GM21390 (cell line): ENCODE measurements at regions not wholly inside any gene's neighbourhood (a gene's known extent, or its start where the extent isn't known, plus 50 kb on each side); places are given as distances from the start of the nearest gene placed in this dataset.
"Not testable (repeated sequence)": the region's sequence is repeated elsewhere in the genome, so short reads cannot be mapped to it uniquely, and the experiment has no call there.

ENCODE experiments used
- ATAC-seq: cut with Tn5 transposase; IDR thresholded peaks from one replicate; pipeline ENCODE4 v1.9.1; 2021; ENCODE audit not compliant: unreplicated experiment

GRCh38 chr6:126890055-126890454, 228.4 kb upstream of the RSPO3 start:
- ATAC-seq, result no peak

DNA sequence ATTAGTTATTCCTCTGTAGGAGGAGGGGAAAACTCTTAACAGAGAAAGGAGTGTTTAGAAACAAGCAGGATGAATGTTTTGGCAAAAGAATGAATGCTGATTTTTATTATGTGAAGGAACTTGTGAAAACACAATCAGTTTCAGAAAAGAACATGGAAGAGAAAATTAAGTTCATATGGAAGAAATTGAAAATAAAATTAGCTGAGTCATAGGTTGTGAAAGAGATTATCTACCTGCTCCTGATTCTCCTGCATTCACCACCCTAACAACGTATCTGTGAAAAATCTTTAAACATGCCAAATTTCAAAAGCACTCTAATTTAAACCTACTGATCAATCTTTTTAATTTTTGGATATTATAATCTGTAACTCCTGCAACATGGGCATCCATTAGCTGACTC, 227.3 kb upstream of the RSPO3 start:
- no peak for ATAC-seq

DNA sequence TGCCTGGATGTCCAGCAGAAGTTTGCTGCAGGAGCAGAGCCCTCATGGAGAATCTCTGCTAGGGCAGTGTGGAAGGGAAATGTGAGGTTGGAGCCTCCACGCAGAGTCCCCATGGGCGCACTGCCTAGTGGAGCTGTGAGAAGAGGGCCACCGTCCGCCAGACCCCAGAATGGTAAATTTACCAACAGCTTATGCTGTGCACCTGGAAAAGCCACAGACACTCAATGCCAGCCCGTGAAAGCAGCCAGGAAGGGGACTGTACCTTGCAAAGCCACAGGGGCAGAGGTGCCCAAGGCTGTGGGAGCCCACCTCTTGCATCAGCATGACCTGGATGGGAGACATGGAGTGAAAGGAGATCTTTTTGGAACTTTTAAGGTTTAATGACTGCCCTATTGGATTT, 225.6 kb upstream of the RSPO3 start:
- ATAC-seq, result not testable (repeated sequence)

DNA sequence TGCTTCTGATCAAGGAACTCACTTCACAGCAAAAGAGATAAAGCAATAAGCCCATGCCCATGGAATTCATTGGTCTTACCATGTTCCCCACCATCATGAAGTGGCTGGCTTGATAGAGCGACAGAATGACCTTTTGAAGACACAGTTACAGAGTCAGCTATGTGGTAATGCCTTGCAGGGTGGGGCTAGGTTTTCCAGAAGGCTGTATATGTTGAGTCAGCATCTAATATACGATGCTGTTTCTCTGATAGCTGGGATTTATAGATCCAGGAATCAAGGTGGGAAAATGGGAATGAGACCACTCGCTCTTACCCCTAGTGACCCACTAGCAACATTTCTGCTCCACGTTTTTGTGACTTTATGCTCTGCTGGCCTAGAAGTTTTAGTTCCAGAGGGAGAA, 220.7 kb upstream of the RSPO3 start:
- ATAC-seq, result no peak

DNA sequence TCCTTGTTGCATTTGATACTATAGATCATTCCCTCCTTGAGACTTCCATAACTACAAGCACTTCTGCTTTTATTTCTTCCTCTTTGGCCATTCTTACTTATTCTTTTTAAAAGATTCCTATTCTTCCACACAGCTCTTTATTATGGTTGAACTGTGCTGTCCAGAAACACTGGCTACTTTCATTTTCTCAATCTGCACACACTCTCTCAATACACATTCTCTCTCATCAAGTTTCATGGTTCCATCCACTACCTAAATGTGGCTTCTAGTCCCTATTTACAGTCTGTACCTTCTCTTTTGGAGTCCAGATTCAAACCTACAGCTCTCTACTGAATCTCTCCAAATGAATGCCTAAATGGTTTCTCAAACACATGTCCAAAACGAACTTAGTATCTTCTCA, 214.3 kb upstream of the RSPO3 start:
- no peak for ATAC-seq

GRCh38 chr6:126905917-126906316, 212.6 kb upstream of the RSPO3 start:
- no peak for ATAC-seq

GRCh38 chr6:126907312-126907711, 211.2 kb upstream of the RSPO3 start:
- ATAC-seq, result no peak

DNA sequence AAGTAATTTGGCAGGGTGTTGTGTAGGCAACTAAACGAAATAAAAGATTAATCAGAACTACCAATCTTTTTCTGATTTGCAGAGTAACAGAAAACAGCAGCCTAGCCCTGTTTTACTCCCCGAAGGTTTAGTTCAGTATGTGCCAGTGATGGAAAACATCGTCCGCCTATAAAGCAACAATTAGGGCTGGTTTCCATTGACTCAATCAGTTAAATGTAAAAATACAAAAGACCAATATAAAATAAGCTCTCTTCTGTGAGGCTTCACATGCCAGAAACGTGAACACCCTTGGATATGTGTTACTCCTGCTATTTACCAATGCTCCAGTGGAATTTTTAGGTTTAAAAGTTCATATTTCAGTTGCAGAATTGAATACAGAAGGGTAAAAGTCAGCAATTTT, 210.5 kb upstream of the RSPO3 start:
- no peak for ATAC-seq

GRCh38 chr6:126909493-126909892, 209.0 kb upstream of the RSPO3 start:
- no peak for ATAC-seq

DNA sequence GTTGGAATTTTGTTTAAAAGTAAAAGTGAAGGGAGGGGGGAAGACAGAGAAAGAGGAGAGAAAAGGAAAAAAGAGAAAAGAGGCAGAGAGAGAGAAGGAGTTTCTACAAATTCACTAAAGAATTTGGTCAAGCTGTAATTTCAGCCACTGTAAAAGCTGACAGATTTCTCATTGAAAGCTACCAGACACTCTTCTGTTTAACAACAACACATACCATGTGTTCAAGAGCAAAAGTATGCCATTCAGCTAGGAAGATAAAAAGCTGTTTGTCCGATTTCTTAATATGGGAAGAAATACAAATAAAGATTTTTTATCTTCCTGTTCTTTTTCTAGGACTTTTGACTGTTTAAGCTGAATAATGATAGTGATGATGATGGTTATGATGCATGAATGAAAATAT, 204.8 kb upstream of the RSPO3 start:
- ATAC-seq, result no peak

GRCh38 chr6:126914172-126914571, 204.3 kb upstream of the RSPO3 start:
- no peak for ATAC-seq

DNA sequence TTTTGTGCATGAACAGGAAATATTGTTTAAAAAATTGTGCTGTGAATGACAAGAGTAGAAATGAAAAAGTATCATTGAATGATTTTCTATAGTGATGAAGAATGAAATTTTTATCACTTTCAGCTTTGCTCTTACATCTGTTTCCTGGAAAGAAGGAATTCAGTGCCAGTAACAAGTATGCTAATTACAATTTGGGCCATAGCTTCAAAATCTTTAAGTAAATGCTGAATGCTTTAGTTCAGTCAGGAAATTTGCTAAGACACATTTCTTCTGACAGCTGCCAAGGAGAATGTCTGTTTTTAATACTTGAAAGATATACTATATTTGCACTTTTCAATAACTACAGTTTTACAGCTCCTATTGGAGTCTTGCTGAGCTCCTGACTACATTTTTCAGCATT, 203.7 kb upstream of the RSPO3 start:
- no peak for ATAC-seq

GRCh38 chr6:126919947-126920346, 198.5 kb upstream of the RSPO3 start:
- ATAC-seq, result no peak

GRCh38 chr6:126923807-126924206, 194.7 kb upstream of the RSPO3 start:
- no peak for ATAC-seq

- no peak for ATAC-seq
Observed at GRCh38 chr6:126926926-126927325, 191.5 kb upstream of the RSPO3 start.

DNA sequence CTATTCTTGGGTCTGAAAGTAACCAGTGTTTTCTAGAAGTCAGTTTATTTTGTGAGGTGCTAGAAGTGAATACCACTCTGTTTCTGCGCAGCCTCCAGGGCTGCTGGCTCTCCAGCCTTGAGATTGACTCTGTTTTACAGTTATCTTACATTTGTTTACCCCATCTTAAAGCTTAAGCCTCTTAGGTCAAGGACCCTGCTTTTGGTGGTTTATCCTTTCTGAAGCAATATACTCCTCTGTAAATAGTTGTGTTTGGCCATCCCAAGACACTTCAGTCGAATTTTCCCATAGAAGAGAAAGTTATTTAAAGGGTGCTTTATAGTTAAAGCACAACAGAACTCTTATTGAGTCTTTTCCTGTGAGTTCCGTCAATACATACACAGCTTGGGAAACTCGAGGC, 190.6 kb upstream of the RSPO3 start:
- no peak for ATAC-seq

GRCh38 chr6:126937426-126937825, 181.0 kb upstream of the RSPO3 start:
- ATAC-seq, result no peak

GRCh38 chr6:126939784-126940183, 178.7 kb upstream of the RSPO3 start:
- no peak for ATAC-seq

- ATAC-seq, result no peak
Observed at GRCh38 chr6:126941751-126942150, 176.7 kb upstream of the RSPO3 start.

GRCh38 chr6:126944512-126944911, 174.0 kb upstream of the RSPO3 start:
- no peak for ATAC-seq

DNA sequence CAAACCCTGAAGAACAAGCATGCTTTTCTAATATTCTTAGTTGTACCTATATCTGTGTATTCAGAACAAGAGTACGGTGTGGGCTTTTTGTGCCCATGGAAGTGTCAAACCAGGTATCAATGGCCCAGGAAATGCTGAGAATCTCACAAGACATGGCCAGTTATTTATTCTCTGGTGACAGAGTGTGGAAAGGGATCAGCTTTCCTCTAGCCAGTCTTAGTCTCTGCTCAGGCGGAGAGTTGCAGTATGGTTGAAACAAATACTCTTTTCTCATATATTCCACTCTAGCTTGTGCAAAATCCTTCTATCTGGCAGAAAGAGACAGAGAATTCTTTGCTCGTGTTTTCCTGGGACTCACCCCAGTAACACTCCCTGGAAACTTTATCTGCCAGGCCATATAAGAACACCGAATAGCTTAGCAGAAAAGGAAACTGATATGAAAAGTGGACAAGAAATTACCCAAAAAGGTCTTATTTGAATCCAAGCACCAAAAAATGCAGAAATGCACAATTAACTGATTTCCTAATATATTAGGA, 173.3 kb upstream of the RSPO3 start:
- no peak for ATAC-seq

DNA sequence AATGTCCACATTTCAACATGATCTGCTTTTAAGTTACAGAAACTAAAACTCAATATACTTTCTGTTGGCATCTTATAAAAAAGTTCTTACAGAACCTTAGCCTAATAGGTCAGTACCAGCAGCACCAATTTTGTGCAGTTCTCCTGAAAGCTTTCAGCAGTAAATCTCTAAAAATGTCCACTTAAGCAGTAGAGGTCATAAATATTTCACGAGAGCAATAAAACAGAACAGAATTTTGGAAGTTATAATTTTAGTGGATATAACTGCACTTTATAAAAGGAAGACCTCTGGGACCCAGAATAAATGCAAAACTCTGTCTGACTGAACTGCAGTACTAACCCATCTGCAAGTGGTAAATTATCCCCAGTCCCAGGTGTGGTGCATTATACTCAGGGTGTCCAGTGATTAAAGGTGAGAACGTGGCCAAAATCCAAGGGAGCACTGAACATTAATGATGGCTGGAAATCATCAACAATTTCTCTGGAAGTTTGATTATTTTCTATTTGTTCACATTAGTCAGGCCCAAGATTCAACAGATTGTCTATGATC, 172.6 kb upstream of the RSPO3 start:
- no peak for ATAC-seq

DNA sequence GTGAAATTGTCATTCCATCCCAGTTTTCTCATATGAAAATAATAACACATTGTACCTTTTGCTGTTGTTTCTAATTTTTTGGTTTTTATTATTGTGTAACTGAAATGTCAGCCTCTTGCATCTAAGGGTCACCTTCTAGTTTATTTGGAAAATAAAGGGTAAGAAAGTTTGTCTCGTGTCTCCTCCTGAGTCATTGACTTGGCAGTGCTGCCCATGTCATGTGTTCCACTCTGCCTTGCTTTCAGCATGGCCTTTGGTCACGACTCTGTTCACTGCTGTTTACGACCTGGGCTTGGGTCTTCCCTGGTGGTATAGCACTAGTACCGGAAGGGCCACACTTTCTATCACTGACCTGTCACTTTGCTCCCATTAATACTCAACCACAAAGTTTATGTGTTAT, 171.4 kb upstream of the RSPO3 start:
- no peak for ATAC-seq

DNA sequence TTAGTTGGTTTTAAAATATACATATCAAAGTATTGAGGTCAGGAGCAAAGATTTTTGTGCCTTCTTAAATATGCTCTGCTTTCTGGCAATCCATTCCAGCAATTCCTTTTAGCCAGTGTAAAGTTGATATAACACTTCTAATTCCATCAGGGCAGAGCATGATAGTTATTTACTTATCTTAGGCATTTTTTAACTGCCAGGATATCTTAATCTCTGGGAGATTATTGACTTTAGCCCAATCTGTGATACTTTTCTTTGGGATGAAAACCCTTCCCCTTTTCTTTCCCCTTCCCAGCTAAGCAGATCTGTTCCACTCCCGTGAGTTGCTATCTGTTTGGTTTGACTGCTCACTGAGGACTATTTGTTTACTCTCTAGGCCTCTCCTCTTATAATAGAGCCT, 168.7 kb upstream of the RSPO3 start:
- no peak for ATAC-seq
